Fibroblast of lung (primary cell): ENCODE measurements at regions not wholly inside any gene's neighbourhood (a gene's known extent, or its start where the extent isn't known, plus 50 kb on each side); places are given as distances from the start of the nearest gene placed in this dataset.

Experiments used
- DNase-seq, 2 donors: peaks; one replicate each; pipeline versions ENCODE4 v3.0.0 to v3.0.0-alpha.2; 2010; ENCODE audit warnings: low read depth in 2 of 2
- H2AFZ ChIP-seq: 2 replicates; pipeline ENCODE4 v1.5.1; 2012; ENCODE audit warnings: low read length, control low read depth, inconsistent platforms
- H3K27ac ChIP-seq: 2 replicates; pipeline ENCODE4 v1.5.1; 2011; ENCODE audit warnings: low read length, control low read depth; ENCODE audit not compliant: insufficient read depth
- H3K27me3 ChIP-seq: 2 replicates; pipeline ENCODE4 v1.5.1; 2011; ENCODE audit warnings: mild to moderate bottlenecking, low read length; ENCODE audit not compliant: control insufficient read depth, insufficient read depth
- H3K36me3 ChIP-seq: 2 replicates; pipeline ENCODE4 v1.5.1; 2011; ENCODE audit warnings: low read length; ENCODE audit not compliant: control insufficient read depth, insufficient read depth
- H3K4me1 ChIP-seq: 2 replicates; pipeline ENCODE4 v1.5.1; 2011; ENCODE audit warnings: low read length; ENCODE audit not compliant: control insufficient read depth, insufficient read depth; ENCODE audit errors: extremely low read depth
- H3K4me2 ChIP-seq: 2 replicates; pipeline ENCODE4 v1.5.1; 2011; ENCODE audit warnings: low read length, control low read depth; ENCODE audit not compliant: insufficient read depth; ENCODE audit errors: extremely low read depth
- H3K4me3 ChIP-seq, 4 experiments: fragments of 200-600 bp in 1 of 4; sonication (generic) in 1 of 4; replicated peaks in 1 of 4; 2 replicates each; pipeline ENCODE4 v1.5.1; 2011 to 2016; ENCODE audit warnings: low read length in 4 of 4, low read depth in 3 of 4, mild to moderate bottlenecking in 3 of 4, control low read depth in 2 of 4, inconsistent platforms in 1 of 4, mixed read lengths in 1 of 4; ENCODE audit not compliant: insufficient read depth in 1 of 4; ENCODE audit errors: control extremely low read depth in 1 of 4
- H3K79me2 ChIP-seq: 2 replicates; pipeline ENCODE4 v1.5.1; 2012; ENCODE audit warnings: mild to moderate bottlenecking, low read length, inconsistent platforms; ENCODE audit not compliant: control insufficient read depth, insufficient read depth
- H3K9ac ChIP-seq: 2 replicates; pipeline ENCODE4 v1.5.1; 2011; ENCODE audit warnings: mild to moderate bottlenecking, low read length, control low read depth; ENCODE audit not compliant: insufficient read depth
- H3K9me3 ChIP-seq: 2 replicates; pipeline ENCODE4 v1.5.1; 2012; ENCODE audit warnings: low read depth, low read length; ENCODE audit not compliant: control insufficient read depth, insufficient read depth
- H4K20me1 ChIP-seq: 2 replicates; pipeline ENCODE4 v1.5.1; 2011; ENCODE audit warnings: low read length; ENCODE audit not compliant: control insufficient read depth, insufficient read depth; ENCODE audit errors: extremely low read depth
- CTCF ChIP-seq, 2 donors: IDR thresholded peaks in 1 of 2; conservative IDR thresholded peaks in 1 of 2; 1 replicate in 1 of 2; 2 replicates in 1 of 2; pipeline ENCODE4 v1.5.1; 2011 to 2012; ENCODE audit warnings: low read length in 2 of 2, control low read depth in 1 of 2, inconsistent platforms in 1 of 2, low read depth in 1 of 2, mild to moderate bottlenecking in 1 of 2
- EZH2 ChIP-seq: IDR thresholded peaks from 2 replicates; pipeline ENCODE4 v1.5.1; 2012; ENCODE audit warnings: low read length, control low read depth, mild to moderate bottlenecking; ENCODE audit errors: missing control alignments

GRCh38 chr20:11212902-11213301 lies 539.1 kb upstream of the JAG1 start:
- TF ChIP-seq CTCF (conservative IDR thresholded peaks at IDR 0.05 in 1 of 2, IDR thresholded peaks at IDR 0.05 in 1 of 2; ENCODE audit: low read depth in 1 of 2, low read length in 2 of 2): no peak
- no peak for TF ChIP-seq EZH2
- DNase-seq: no peak
- Histone ChIP-seq H3K4me3 (no peak overlapping the region), H3K9me3 (no peaks in the 10 kb centered on the region), H3K36me3 (no peaks in the 10 kb centered on the region), H3K27me3 (no peaks in the 10 kb centered on the region), H2AFZ (no peak overlapping the region), H3K9ac (no peak overlapping the region), H3K79me2 (no peaks in the 10 kb centered on the region), H4K20me1 (no peaks in the 10 kb centered on the region), H3K4me2 (no peak overlapping the region), H3K4me1 (peaks cover 4% of the 10 kb centered on the region), H3K27ac (no peak overlapping the region)

GRCh38 chr20:11214256-11214840 lies 540.5 kb upstream of the JAG1 start:
- Histone ChIP-seq H3K36me3 (no peaks in the 10 kb centered on the region), H3K9ac (no peak overlapping the region), H3K27me3 (no peaks in the 10 kb centered on the region), H3K4me2 (no peak overlapping the region), H3K4me3 (no peak overlapping the region), H4K20me1 (no peaks in the 10 kb centered on the region), H3K79me2 (no peaks in the 10 kb centered on the region), H2AFZ (no peak overlapping the region), H3K4me1 (peaks cover 4% of the 10 kb centered on the region), H3K9me3 (no peaks in the 10 kb centered on the region), H3K27ac (no peak overlapping the region)
- peak in 1 of 2 donors; percentile 48 for DNase-seq
- TF ChIP-seq CTCF (conservative IDR thresholded peaks at IDR 0.05 in 1 of 2, IDR thresholded peaks at IDR 0.05 in 1 of 2; ENCODE audit: low read depth in 1 of 2, low read length in 2 of 2) (no peak), EZH2 (no peak)

- H4K20me1 ChIP-seq: no peaks in the 10 kb centered on the region
- H3K9me3 ChIP-seq: no peaks in the 10 kb centered on the region
- DNase-seq: peak; percentile 27 to 78
- H3K36me3 ChIP-seq: no peaks in the 10 kb centered on the region
- H3K9ac ChIP-seq: no peak overlapping the region
- H3K79me2 ChIP-seq: no peaks in the 10 kb centered on the region
- no peak overlapping the region for H3K27ac ChIP-seq
- TF ChIP-seq EZH2 (no peak), CTCF (conservative IDR thresholded peaks at IDR 0.05 in 1 of 2, IDR thresholded peaks at IDR 0.05 in 1 of 2; ENCODE audit: low read depth in 1 of 2, low read length in 2 of 2) (no peak)
- H2AFZ ChIP-seq: no peak overlapping the region
- no peaks in the 10 kb centered on the region for H3K27me3 ChIP-seq
- peaks cover 4% of the 10 kb centered on the region for H3K4me1 ChIP-seq
- H3K4me2 ChIP-seq: no peak overlapping the region
- H3K4me3 ChIP-seq: no peak overlapping the region
Observed at GRCh38 chr20:11216451-11217314, 542.9 kb upstream of the JAG1 start.
